Natural killer cell (primary cell): ENCODE measurements at regions not wholly inside any gene's neighbourhood (a gene's known extent, or its start where the extent isn't known, plus 50 kb on each side); places are given as distances from the start of the nearest gene placed in this dataset.
"Not testable (repeated sequence)": the region's sequence is repeated elsewhere in the genome, so short reads cannot be mapped to it uniquely, and the experiment has no call there.

Source experiments
- ATAC-seq, 3 donors: fragments of 150-1000 bp in 2 of 3; fragments of 200-7000 bp in 1 of 3; cut with Tn5 transposase; 1 replicate in 1 of 3; 2 replicates in 2 of 3; pipeline ENCODE4 v1.10.0; 2021; ENCODE audit warnings: mild to moderate bottlenecking in 2 of 3, moderate library complexity in 2 of 3
- DNase-seq, 2 donors: peaks; one replicate each; pipeline versions ENCODE4 v3.0.0 to v3.0.0-alpha.2; 2013 to 2021; ENCODE audit warnings: mixed read lengths in 1 of 2
- H3K27ac ChIP-seq: one replicate; pipeline ENCODE4 v1.5.1; 2013; ENCODE audit warnings: mild to moderate bottlenecking, low read length
- H3K27me3 ChIP-seq: one replicate; pipeline ENCODE4 v1.6.1; 2013; ENCODE audit warnings: low read length; ENCODE audit not compliant: control insufficient read depth, insufficient read depth
- H3K36me3 ChIP-seq: one replicate; pipeline ENCODE4 v1.6.1; 2013; ENCODE audit warnings: low read length; ENCODE audit not compliant: control insufficient read depth, insufficient read depth
- H3K4me1 ChIP-seq: one replicate; pipeline ENCODE4 v1.6.1; 2013; ENCODE audit warnings: low read length; ENCODE audit not compliant: control insufficient read depth, insufficient read depth
- H3K4me3 ChIP-seq: one replicate; pipeline ENCODE4 v1.5.1; 2013; ENCODE audit warnings: low read length
- H3K9me3 ChIP-seq: one replicate; pipeline ENCODE4 v1.6.1; 2013; ENCODE audit warnings: low read length; ENCODE audit not compliant: control insufficient read depth, insufficient read depth
- H3K27ac Mint-ChIP-seq, 2 donors: one replicate each; pipeline ENCODE4 v1.8.0; 2022; ENCODE audit warnings: mild to moderate bottlenecking in 2 of 2, mixed read lengths in 2 of 2, moderate library complexity in 1 of 2
- H3K27me3 Mint-ChIP-seq, 2 donors: one replicate each; pipeline ENCODE4 v1.8.0; 2022; ENCODE audit warnings: low read depth in 2 of 2, mixed read lengths in 2 of 2
- H3K36me3 Mint-ChIP-seq: one replicate; pipeline ENCODE4 v1.8.0; 2022; ENCODE audit warnings: mixed read lengths
- H3K4me1 Mint-ChIP-seq, 2 donors: one replicate each; pipeline ENCODE4 v1.8.0; 2022; ENCODE audit warnings: mixed read lengths in 2 of 2
- H3K4me3 Mint-ChIP-seq: one replicate; pipeline ENCODE4 v1.8.0; 2022; ENCODE audit warnings: mild to moderate bottlenecking, moderate library complexity, mixed read lengths
- H3K9me3 Mint-ChIP-seq, 2 donors: one replicate each; pipeline ENCODE4 v1.8.0; 2022; ENCODE audit warnings: mixed read lengths in 2 of 2
- CTCF ChIP-seq: fragments of 200-600 bp; IDR thresholded peaks from one replicate; pipeline ENCODE4 v1.8.0; 2022; ENCODE audit warnings: antibody characterized with exemption
- WGBS: methylation state at CpG from one replicate; pipeline ENCODE4 v1.1.7; 2013; ENCODE audit warnings: missing lambda C conversion rate; ENCODE audit not compliant: insufficient coverage; 5-methylcytosine and 5-hydroxymethylcytosine counted together
- intact Hi-C: fragments of 100-400 bp; cut with micrococcal nuclease; formaldehyde crosslinking; loops from one replicate; pipeline ENCODE4 v1.14.2; 2022

- no CpG with 5 or more reads among the region's 2 CpGs for WGBS
- H3K4me1 Mint-ChIP-seq: no peaks in the 10 kb centered on the region
These were observed 87.3 kb downstream of the UGT2B4 start for GRCh38 chr4:69408451-69408850.

GRCh38 chr4:69411981-69412380 is 83.7 kb downstream of the UGT2B4 start:
- H3K4me1 ChIP-seq, ATAC-seq, H3K36me3 Mint-ChIP-seq, H3K36me3 ChIP-seq, DNase-seq, H3K9me3 ChIP-seq, H3K9me3 Mint-ChIP-seq, H3K27ac ChIP-seq, H3K27me3 Mint-ChIP-seq, H3K4me1 Mint-ChIP-seq, H3K27ac Mint-ChIP-seq, H3K27me3 ChIP-seq, H3K4me3 Mint-ChIP-seq, H3K4me3 ChIP-seq: not testable (repeated sequence)
- intact Hi-C loops: loop anchor here (2.0 kb wide), 1 partner anchor 21 kb away; no protein-coding TSS in a partner anchor

More at GRCh38 chr4:69408451-69408850, 87.3 kb downstream of the UGT2B4 start:
- intact Hi-C loops: no loop called here
- Histone ChIP-seq H3K4me1 (no peaks in the 10 kb centered on the region), H3K4me3 (no peak overlapping the region), H3K36me3 (no peaks in the 10 kb centered on the region), H3K27me3 (no peaks in the 10 kb centered on the region), H3K9me3 (no peaks in the 10 kb centered on the region), H3K27ac (no peak overlapping the region)
- Mint-ChIP-seq H3K27me3 (no peaks in the 10 kb centered on the region), H3K27ac (no peak overlapping the region), H3K4me3 (no peak overlapping the region), H3K36me3 (no peaks in the 10 kb centered on the region), H3K9me3 (peaks cover 0 to 6% of the 10 kb centered on the region in 2 donors)
- no peak for TF ChIP-seq CTCF
- DNase-seq (no peak), ATAC-seq (no peak)

GRCh38 chr4:69424722-69425121 is 71.0 kb downstream of the UGT2B4 start:
- H3K27ac ChIP-seq, H3K36me3 ChIP-seq, H3K4me1 Mint-ChIP-seq, H3K27ac Mint-ChIP-seq, H3K27me3 Mint-ChIP-seq, H3K27me3 ChIP-seq, H3K4me3 Mint-ChIP-seq, intact Hi-C loops, H3K4me3 ChIP-seq, H3K9me3 Mint-ChIP-seq, DNase-seq, H3K36me3 Mint-ChIP-seq, ATAC-seq, H3K9me3 ChIP-seq, H3K4me1 ChIP-seq: not testable (repeated sequence)
- 91% methylated on average over 9 of the region's 9 CpGs for WGBS
